ENCODE measurements at regions not wholly inside any gene's neighbourhood (a gene's known extent, or its start where the extent isn't known, plus 50 kb on each side); places are given as distances from the start of the nearest gene placed in this dataset.

DNA sequence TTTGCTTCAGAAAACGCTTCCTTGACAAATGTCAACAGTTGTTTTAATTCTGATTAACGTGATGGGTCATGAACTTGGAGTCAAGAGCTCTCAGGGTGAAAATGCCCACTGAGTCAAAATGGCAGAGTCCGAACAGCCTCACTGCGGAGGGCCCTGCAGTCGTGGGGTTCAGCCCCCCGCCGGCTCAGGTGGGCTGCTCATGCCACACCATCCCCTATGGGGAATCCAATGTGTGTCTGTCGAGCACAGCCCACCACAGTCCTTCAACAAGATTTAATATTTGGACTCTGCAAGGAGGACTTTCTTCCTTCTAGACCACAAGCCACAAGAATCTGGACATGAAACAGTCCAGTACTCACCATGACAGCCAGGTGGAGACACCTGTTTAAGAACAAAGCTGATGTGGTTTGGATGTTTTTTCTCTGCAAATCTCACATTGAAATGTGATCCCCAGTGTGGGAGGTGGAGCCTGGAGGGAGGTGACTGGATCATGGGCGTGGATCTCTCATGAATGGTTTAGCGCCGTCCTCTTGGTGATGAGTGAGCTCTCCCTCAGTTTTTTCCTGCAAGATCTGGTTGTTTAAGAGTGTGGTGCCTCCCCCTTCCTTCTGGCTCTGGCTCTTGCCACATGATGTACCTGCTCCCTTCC lies 201.0 kb downstream of the NDUFA10 start:
- TF ChIP-seq, protein P1, sequence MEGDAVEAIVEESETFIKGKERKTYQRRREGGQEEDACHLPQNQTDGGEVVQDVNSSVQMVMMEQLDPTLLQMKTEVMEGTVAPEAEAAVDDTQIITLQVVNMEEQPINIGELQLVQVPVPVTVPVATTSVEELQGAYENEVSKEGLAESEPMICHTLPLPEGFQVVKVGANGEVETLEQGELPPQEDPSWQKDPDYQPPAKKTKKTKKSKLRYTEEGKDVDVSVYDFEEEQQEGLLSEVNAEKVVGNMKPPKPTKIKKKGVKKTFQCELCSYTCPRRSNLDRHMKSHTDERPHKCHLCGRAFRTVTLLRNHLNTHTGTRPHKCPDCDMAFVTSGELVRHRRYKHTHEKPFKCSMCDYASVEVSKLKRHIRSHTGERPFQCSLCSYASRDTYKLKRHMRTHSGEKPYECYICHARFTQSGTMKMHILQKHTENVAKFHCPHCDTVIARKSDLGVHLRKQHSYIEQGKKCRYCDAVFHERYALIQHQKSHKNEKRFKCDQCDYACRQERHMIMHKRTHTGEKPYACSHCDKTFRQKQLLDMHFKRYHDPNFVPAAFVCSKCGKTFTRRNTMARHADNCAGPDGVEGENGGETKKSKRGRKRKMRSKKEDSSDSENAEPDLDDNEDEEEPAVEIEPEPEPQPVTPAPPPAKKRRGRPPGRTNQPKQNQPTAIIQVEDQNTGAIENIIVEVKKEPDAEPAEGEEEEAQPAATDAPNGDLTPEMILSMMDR (optimal IDR thresholded peaks at IDR 0.05 in 1 of 3, IDR thresholded peaks at IDR 0.05 in 1 of 3, conservative IDR thresholded peaks at IDR 0.05 in 1 of 3; ENCODE audit: extremely low read depth in 1 of 3, insufficient read depth in 2 of 3, low read length in 3 of 3): peak; percentile 41 to 70 (median 62)
- TF ChIP-seq EZH2 (IDR thresholded peaks at IDR 0.05; ENCODE audit: low read length): no peak

Measured in keratinocyte (primary cell).